ENCODE measurements at regions not wholly inside any gene's neighbourhood (a gene's known extent, or its start where the extent isn't known, plus 50 kb on each side); places are given as distances from the start of the nearest gene placed in this dataset.

DNA sequence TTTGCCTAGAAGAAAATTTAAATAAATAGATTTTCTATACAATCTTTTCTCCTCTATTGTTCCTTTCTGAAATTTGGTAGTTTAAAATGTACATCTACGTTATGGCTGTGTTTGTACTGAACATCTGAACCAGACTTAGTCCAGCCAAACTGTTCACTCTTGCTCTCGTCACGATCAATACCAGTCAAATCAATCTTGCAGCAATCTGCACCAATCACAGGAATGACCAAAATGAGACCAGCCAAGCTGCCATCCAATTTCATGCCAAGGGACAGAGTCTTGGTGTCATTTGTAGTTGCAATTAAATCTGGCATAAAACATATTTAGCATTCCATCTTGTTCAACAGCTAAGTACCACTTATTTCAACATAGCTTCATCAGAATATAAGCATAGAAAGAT is 156.6 kb downstream of the IRS2 start:
- TF ChIP-seq CTCF (IDR thresholded peaks at IDR 0.05) (no peak), POLR2AphosphoS5 (IDR thresholded peaks at IDR 0.05) (no peak)

Measured in gastroesophageal sphincter (tissue), 3 donors.